ENCODE measurements at regions not wholly inside any gene's neighbourhood (a gene's known extent, or its start where the extent isn't known, plus 50 kb on each side); places are given as distances from the start of the nearest gene placed in this dataset.
"Not testable (repeated sequence)": the region's sequence is repeated elsewhere in the genome, so short reads cannot be mapped to it uniquely, and the experiment has no call there.

- H3K36me3 ChIP-seq (ENCODE audit: control insufficient read depth, insufficient read depth, low read length); H3K4me3 ChIP-seq; DNase-seq (ENCODE audit: extremely low read depth in 1 of 4, low spot score in 3 of 4); H2AFZ ChIP-seq (ENCODE audit: low read depth, low read length); H4K20me1 ChIP-seq (replicated peaks; ENCODE audit: control insufficient read depth, insufficient read depth, low read length); H3K4me1 ChIP-seq (replicated peaks in 1 of 2; ENCODE audit: control insufficient read depth in 2 of 2, insufficient read depth in 2 of 2, low read length in 2 of 2); H3K9ac ChIP-seq (ENCODE audit: insufficient read depth in 1 of 2, low read depth in 2 of 2, low read length in 2 of 2); H3K79me2 ChIP-seq (ENCODE audit: control insufficient read depth, insufficient read depth, low read length); ATAC-seq; intact Hi-C loops (cut with micrococcal nuclease); in situ Hi-C loops (cut with MboI); POLR2A ChIA-PET; H3K4me2 ChIP-seq (ENCODE audit: insufficient read depth, low read length); H3K27me3 ChIP-seq (ENCODE audit: control insufficient read depth in 2 of 2, insufficient read depth in 2 of 2, low read length in 2 of 2); H3K9me3 ChIP-seq (replicated peaks; ENCODE audit: control insufficient read depth, insufficient read depth, low read depth, low read length); CTCF ChIA-PET (ENCODE audit: low intra/inter-chr PET ratio); H3K9me1 ChIP-seq (ENCODE audit: control insufficient read depth, insufficient read depth, low read length); FAIRE-seq; BruUV-seq (replicated peaks); H3K27ac ChIP-seq (ENCODE audit: extremely low read depth, low read depth, low read length): not testable (repeated sequence)
- WGBS (ENCODE audit: insufficient coverage, low coverage, missing lambda C conversion rate), result 2% methylated on average over 8 of the region's 8 CpGs
These were observed 1492.6 kb upstream of the TPTE start for GRCh38 chr21:9028624-9029431.

- WGBS (ENCODE audit: insufficient coverage, low coverage, missing lambda C conversion rate), result 4% methylated on average over 2 of the region's 2 CpGs
- H3K4me3 ChIP-seq; H3K9ac ChIP-seq (ENCODE audit: insufficient read depth in 1 of 2, low read depth in 2 of 2, low read length in 2 of 2); H2AFZ ChIP-seq (ENCODE audit: low read depth, low read length); H3K4me2 ChIP-seq (ENCODE audit: insufficient read depth, low read length); ATAC-seq; CTCF ChIA-PET (ENCODE audit: low intra/inter-chr PET ratio); intact Hi-C loops (cut with micrococcal nuclease); in situ Hi-C loops (cut with MboI); DNase-seq (ENCODE audit: extremely low read depth in 1 of 4, low spot score in 3 of 4); FAIRE-seq; H4K20me1 ChIP-seq (replicated peaks; ENCODE audit: control insufficient read depth, insufficient read depth, low read length); H3K9me3 ChIP-seq (replicated peaks; ENCODE audit: control insufficient read depth, insufficient read depth, low read depth, low read length); POLR2A ChIA-PET; H3K27ac ChIP-seq (ENCODE audit: extremely low read depth, low read depth, low read length); H3K9me1 ChIP-seq (ENCODE audit: control insufficient read depth, insufficient read depth, low read length); H3K27me3 ChIP-seq (ENCODE audit: control insufficient read depth in 2 of 2, insufficient read depth in 2 of 2, low read length in 2 of 2); BruUV-seq (replicated peaks); H3K36me3 ChIP-seq (ENCODE audit: control insufficient read depth, insufficient read depth, low read length); H3K79me2 ChIP-seq (ENCODE audit: control insufficient read depth, insufficient read depth, low read length); H3K4me1 ChIP-seq (replicated peaks in 1 of 2; ENCODE audit: control insufficient read depth in 2 of 2, insufficient read depth in 2 of 2, low read length in 2 of 2): not testable (repeated sequence)
These were observed 1491.2 kb upstream of the TPTE start for GRCh38 chr21:9030141-9030665.

- in situ Hi-C loops (cut with MboI); H3K4me3 ChIP-seq; CTCF ChIA-PET (ENCODE audit: low intra/inter-chr PET ratio); H3K36me3 ChIP-seq (ENCODE audit: control insufficient read depth, insufficient read depth, low read length); DNase-seq (ENCODE audit: extremely low read depth in 1 of 4, low spot score in 3 of 4); H3K9ac ChIP-seq (ENCODE audit: insufficient read depth in 1 of 2, low read depth in 2 of 2, low read length in 2 of 2); intact Hi-C loops (cut with micrococcal nuclease); POLR2A ChIA-PET; H3K4me1 ChIP-seq (replicated peaks in 1 of 2; ENCODE audit: control insufficient read depth in 2 of 2, insufficient read depth in 2 of 2, low read length in 2 of 2); ATAC-seq; H3K27me3 ChIP-seq (ENCODE audit: control insufficient read depth in 2 of 2, insufficient read depth in 2 of 2, low read length in 2 of 2); H3K4me2 ChIP-seq (ENCODE audit: insufficient read depth, low read length); FAIRE-seq; H3K27ac ChIP-seq (ENCODE audit: extremely low read depth, low read depth, low read length); H3K9me3 ChIP-seq (replicated peaks; ENCODE audit: control insufficient read depth, insufficient read depth, low read depth, low read length); H3K79me2 ChIP-seq (ENCODE audit: control insufficient read depth, insufficient read depth, low read length); H4K20me1 ChIP-seq (replicated peaks; ENCODE audit: control insufficient read depth, insufficient read depth, low read length); H2AFZ ChIP-seq (ENCODE audit: low read depth, low read length); BruUV-seq (replicated peaks); H3K9me1 ChIP-seq (ENCODE audit: control insufficient read depth, insufficient read depth, low read length): not testable (repeated sequence)
- WGBS (ENCODE audit: insufficient coverage, low coverage, missing lambda C conversion rate), result 2% methylated on average over 4 of the region's 5 CpGs
These were observed 1489.7 kb upstream of the TPTE start for GRCh38 chr21:9031482-9032374.
